HEK293T (cell line): ENCODE measurements at regions not wholly inside any gene's neighbourhood (a gene's known extent, or its start where the extent isn't known, plus 50 kb on each side); places are given as distances from the start of the nearest gene placed in this dataset.

ENCODE experiments used
- ARNT ChIP-seq: fragments of 450-650 bp; IDR thresholded peaks from 2 replicates; pipeline ENCODE4 v1.6.1; 2017; ENCODE audit warnings: mild to moderate bottlenecking
- BHLHE40 ChIP-seq: fragments of 450-650 bp; IDR thresholded peaks from 2 replicates; pipeline ENCODE4 v1.6.1; 2016; ENCODE audit warnings: mild to moderate bottlenecking, moderate library complexity, borderline replicate concordance
- FOXA1 ChIP-seq: fragments of 450-650 bp; IDR thresholded peaks from 2 replicates; pipeline ENCODE4 v1.6.1; 2016; ENCODE audit warnings: mild to moderate bottlenecking
- FOXM1 ChIP-seq: fragments of 450-650 bp; IDR thresholded peaks from 2 replicates; pipeline ENCODE4 v1.6.1; 2017; ENCODE audit warnings: mild to moderate bottlenecking, borderline replicate concordance
- NFRKB ChIP-seq: fragments of 450-650 bp; IDR thresholded peaks from 2 replicates; pipeline ENCODE4 v1.6.1; 2016; ENCODE audit warnings: mild to moderate bottlenecking, moderate library complexity
- SP1 ChIP-seq: fragments of 450-650 bp; IDR thresholded peaks from 2 replicates; pipeline ENCODE4 v1.6.1; 2017
- SUZ12 ChIP-seq: fragments of 450-650 bp; IDR thresholded peaks from 2 replicates; pipeline ENCODE4 v1.6.1; 2016; ENCODE audit warnings: mild to moderate bottlenecking
- ZNF384 ChIP-seq: fragments of 450-650 bp; IDR thresholded peaks from 2 replicates; pipeline ENCODE4 v1.6.1; 2016
- TF ChIP-seq, protein P1 (sequence below): fragments of 450-650 bp; IDR thresholded peaks from 2 replicates; pipeline ENCODE4 v1.6.1; 2016

GRCh38 chr4:1474126-1475090 is 68.2 kb upstream of the NKX1-1 start:
- TF ChIP-seq NFRKB: no peak
- no peak for TF ChIP-seq BHLHE40
- no peak for TF ChIP-seq FOXM1
- TF ChIP-seq SP1: no peak
- TF ChIP-seq, protein P1, sequence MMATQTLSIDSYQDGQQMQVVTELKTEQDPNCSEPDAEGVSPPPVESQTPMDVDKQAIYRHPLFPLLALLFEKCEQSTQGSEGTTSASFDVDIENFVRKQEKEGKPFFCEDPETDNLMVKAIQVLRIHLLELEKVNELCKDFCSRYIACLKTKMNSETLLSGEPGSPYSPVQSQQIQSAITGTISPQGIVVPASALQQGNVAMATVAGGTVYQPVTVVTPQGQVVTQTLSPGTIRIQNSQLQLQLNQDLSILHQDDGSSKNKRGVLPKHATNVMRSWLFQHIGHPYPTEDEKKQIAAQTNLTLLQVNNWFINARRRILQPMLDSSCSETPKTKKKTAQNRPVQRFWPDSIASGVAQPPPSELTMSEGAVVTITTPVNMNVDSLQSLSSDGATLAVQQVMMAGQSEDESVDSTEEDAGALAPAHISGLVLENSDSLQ: no peak
- no peak for TF ChIP-seq SUZ12
- no peak for TF ChIP-seq ZNF384
- TF ChIP-seq ARNT: no peak
- TF ChIP-seq FOXA1: no peak
